ENCODE measurements at regions not wholly inside any gene's neighbourhood (a gene's known extent, or its start where the extent isn't known, plus 50 kb on each side); places are given as distances from the start of the nearest gene placed in this dataset.

DNA sequence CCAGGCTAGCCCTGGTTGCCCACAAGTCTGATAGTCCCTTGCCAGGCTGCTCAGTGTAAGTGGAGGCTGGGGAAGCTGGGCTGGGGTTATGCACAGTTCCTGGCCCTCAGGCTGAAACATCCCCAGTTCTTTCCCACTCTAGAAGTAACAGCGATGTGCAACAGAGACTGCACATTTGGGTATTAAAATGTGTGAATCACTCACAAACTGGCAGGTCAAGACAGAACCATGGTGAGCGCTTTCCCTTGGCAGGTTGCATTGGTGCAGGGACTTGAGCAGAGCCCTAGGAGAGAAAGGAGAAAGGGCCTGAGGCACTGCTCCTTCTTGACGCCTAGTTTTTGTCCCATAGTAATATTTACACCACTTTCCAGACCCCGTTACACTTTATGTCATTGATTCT is 56.1 kb upstream of the SLC35B4 start:
- no peaks in the 10 kb centered on the region for H4K20me1 ChIP-seq (ENCODE audit: insufficient read depth, low read length)
- 89% methylated on average over 4 of the region's 4 CpGs for WGBS (ENCODE audit: low lambda C conversion rate)
- ChIA-PET CTCF (ENCODE audit: low intra/inter-chr PET ratio, low total read pairs) (no interaction called here), POLR2A (interaction anchor here (1.1 to 1.9 kb wide), 3 partner anchors 9 to 49 kb away, joined by 3 to 7 read pairs (median 3); no protein-coding TSS in a partner anchor)
- FAIRE-seq, result no peak
- H3K9me3 ChIP-seq (ENCODE audit: low read length), result no peaks in the 10 kb centered on the region
- in situ Hi-C loops (cut with HindIII; ENCODE audit: extremely low pct_ligation_motif_present, low pct_unique_long_range_greater_than_20kb), result no loop called here
- no peak overlapping the region for H3K4me2 ChIP-seq (ENCODE audit: low read depth, low read length)
- no peaks in the 10 kb centered on the region for H3K27me3 ChIP-seq (ENCODE audit: control insufficient read depth in 1 of 2, insufficient read depth in 2 of 2, low read length in 2 of 2)
- ATAC-seq, result no peak
- peaks cover 46% of the 10 kb centered on the region for H3K4me1 ChIP-seq (ENCODE audit: insufficient read depth, low read length)
- H3K79me2 ChIP-seq (ENCODE audit: insufficient read depth, low read length), result no peaks in the 10 kb centered on the region
- H3K4me3 ChIP-seq (replicated peaks in 1 of 3; ENCODE audit: insufficient read depth in 1 of 3, low read depth in 2 of 3, low read length in 3 of 3), result no peak overlapping the region
- H3K36me3 ChIP-seq (replicated peaks in 1 of 2; ENCODE audit: control insufficient read depth in 1 of 2, insufficient read depth in 2 of 2, low read length in 2 of 2), result no peaks in the 10 kb centered on the region
- H3K9ac ChIP-seq (ENCODE audit: insufficient read depth, low read depth, low read length), result no peak overlapping the region
- H2AFZ ChIP-seq (ENCODE audit: low read length), result no peak overlapping the region
- no peak for DNase-seq (ENCODE audit: low spot score)
- H3K27ac ChIP-seq (ENCODE audit: extremely low read length, insufficient read depth, low read length), result no peak overlapping the region
- intact Hi-C loops (cut with micrococcal nuclease; ENCODE audit: unreplicated experiment), result no loop called here
- BruUV-seq (replicated peaks), result no TSS peak
- TF ChIP-seq, protein P1, sequence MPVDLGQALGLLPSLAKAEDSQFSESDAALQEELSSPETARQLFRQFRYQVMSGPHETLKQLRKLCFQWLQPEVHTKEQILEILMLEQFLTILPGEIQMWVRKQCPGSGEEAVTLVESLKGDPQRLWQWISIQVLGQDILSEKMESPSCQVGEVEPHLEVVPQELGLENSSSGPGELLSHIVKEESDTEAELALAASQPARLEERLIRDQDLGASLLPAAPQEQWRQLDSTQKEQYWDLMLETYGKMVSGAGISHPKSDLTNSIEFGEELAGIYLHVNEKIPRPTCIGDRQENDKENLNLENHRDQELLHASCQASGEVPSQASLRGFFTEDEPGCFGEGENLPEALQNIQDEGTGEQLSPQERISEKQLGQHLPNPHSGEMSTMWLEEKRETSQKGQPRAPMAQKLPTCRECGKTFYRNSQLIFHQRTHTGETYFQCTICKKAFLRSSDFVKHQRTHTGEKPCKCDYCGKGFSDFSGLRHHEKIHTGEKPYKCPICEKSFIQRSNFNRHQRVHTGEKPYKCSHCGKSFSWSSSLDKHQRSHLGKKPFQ (CRISPR knock-in tag; IDR thresholded peaks at IDR 0.05; ENCODE audit: insufficient replicate concordance), result no peak
- TF ChIP-seq YEATS4 (CRISPR knock-in tag; IDR thresholded peaks at IDR 0.05; ENCODE audit: borderline replicate concordance) (no peak), ETV6 (CRISPR knock-in tag; conservative IDR thresholded peaks at IDR 0.05) (no peak), KLF16 (CRISPR knock-in tag; IDR thresholded peaks at IDR 0.05) (no peak), ZNF34 (CRISPR knock-in tag; IDR thresholded peaks at IDR 0.05; ENCODE audit: borderline replicate concordance) (no peak), POLR2A (IDR thresholded peaks at IDR 0.05; ENCODE audit: insufficient read depth in 1 of 2, low read depth in 2 of 2, low read length in 2 of 2) (no peak), NFIC (IDR thresholded peaks at IDR 0.05; ENCODE audit: low read length) (no peak)
- TF ChIP-seq, protein P2, sequence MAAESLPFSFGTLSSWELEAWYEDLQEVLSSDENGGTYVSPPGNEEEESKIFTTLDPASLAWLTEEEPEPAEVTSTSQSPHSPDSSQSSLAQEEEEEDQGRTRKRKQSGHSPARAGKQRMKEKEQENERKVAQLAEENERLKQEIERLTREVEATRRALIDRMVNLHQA (CRISPR knock-in tag; IDR thresholded peaks at IDR 0.05), result no peak
- TF ChIP-seq, protein P3, sequence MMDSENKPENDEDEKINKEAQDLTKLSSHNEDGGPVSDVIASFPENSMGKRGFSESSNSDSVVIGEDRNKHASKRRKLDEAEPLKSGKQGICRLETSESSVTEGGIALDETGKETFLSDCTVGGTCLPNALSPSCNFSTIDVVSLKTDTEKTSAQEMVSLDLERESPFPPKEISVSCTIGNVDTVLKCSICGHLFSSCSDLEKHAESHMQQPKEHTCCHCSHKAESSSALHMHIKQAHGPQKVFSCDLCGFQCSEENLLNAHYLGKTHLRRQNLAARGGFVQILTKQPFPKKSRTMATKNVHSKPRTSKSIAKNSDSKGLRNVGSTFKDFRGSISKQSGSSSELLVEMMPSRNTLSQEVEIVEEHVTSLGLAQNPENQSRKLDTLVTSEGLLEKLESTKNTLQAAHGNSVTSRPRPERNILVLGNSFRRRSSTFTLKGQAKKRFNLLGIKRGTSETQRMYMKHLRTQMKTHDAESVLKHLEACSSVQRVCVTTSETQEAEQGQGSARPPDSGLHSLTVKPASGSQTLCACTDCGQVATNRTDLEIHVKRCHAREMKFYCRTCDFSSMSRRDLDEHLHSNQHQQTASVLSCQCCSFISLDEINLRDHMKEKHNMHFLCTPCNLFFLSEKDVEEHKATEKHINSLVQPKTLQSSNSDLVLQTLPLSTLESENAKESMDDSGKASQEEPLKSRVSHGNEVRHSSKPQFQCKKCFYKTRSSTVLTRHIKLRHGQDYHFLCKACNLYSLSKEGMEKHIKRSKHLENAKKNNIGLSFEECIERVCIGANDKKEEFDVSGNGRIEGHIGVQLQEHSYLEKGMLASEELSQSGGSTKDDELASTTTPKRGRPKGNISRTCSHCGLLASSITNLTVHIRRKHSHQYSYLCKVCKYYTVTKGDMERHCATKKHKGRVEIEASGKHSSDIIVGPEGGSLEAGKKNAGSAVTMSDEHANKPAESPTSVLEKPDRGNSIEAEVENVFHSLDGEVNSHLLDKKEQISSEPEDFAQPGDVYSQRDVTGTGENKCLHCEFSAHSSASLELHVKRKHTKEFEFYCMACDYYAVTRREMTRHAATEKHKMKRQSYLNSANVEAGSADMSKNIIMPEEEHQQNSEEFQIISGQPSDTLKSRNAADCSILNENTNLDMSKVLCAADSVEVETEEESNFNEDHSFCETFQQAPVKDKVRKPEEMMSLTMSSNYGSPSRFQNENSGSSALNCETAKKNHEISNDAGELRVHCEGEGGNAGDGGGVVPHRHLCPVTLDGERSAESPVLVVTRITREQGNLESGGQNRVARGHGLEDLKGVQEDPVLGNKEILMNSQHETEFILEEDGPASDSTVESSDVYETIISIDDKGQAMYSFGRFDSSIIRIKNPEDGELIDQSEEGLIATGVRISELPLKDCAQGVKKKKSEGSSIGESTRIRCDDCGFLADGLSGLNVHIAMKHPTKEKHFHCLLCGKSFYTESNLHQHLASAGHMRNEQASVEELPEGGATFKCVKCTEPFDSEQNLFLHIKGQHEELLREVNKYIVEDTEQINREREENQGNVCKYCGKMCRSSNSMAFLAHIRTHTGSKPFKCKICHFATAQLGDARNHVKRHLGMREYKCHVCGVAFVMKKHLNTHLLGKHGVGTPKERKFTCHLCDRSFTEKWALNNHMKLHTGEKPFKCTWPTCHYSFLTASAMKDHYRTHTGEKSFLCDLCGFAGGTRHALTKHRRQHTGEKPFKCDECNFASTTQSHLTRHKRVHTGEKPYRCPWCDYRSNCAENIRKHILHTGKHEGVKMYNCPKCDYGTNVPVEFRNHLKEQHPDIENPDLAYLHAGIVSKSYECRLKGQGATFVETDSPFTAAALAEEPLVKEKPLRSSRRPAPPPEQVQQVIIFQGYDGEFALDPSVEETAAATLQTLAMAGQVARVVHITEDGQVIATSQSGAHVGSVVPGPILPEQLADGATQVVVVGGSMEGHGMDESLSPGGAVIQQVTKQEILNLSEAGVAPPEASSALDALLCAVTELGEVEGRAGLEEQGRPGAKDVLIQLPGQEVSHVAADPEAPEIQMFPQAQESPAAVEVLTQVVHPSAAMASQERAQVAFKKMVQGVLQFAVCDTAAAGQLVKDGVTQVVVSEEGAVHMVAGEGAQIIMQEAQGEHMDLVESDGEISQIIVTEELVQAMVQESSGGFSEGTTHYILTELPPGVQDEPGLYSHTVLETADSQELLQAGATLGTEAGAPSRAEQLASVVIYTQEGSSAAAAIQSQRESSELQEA (CRISPR knock-in tag; IDR thresholded peaks at IDR 0.05; ENCODE audit: not compliant biosample characterization), result no peak
- TF ChIP-seq, protein P4, sequence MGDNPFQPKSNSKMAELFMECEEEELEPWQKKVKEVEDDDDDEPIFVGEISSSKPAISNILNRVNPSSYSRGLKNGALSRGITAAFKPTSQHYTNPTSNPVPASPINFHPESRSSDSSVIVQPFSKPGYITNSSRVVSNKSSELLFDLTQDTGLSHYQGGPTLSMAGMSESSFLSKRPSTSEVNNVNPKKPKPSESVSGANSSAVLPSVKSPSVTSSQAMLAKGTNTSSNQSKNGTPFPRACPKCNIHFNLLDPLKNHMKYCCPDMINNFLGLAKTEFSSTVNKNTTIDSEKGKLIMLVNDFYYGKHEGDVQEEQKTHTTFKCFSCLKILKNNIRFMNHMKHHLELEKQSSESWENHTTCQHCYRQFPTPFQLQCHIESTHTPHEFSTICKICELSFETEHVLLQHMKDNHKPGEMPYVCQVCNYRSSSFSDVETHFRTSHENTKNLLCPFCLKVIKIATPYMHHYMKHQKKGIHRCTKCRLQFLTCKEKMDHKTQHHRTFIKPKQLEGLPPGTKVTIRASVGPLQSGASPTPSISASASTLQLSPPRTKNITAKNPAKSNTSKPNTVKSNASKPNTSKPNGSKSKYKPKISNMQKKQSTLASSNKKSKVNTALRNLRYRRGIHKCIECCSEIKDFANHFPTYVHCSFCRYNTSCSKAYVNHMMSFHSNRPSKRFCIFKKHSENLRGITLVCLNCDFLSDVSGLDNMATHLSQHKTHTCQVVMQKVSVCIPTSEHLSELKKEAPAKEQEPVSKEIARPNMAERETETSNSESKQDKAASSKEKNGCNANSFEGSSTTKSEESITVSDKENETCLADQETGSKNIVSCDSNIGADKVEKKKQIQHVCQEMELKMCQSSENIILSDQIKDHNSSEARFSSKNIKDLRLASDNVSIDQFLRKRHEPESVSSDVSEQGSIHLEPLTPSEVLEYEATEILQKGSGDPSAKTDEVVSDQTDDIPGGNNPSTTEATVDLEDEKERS (CRISPR knock-in tag; IDR thresholded peaks at IDR 0.05), result no peak
- TF ChIP-seq, protein P5, sequence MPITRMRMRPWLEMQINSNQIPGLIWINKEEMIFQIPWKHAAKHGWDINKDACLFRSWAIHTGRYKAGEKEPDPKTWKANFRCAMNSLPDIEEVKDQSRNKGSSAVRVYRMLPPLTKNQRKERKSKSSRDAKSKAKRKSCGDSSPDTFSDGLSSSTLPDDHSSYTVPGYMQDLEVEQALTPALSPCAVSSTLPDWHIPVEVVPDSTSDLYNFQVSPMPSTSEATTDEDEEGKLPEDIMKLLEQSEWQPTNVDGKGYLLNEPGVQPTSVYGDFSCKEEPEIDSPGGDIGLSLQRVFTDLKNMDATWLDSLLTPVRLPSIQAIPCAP (CRISPR knock-in tag; IDR thresholded peaks at IDR 0.05; ENCODE audit: low read depth), result no peak
